Fibroblast of skin of left quadriceps (primary cell): ENCODE measurements at regions not wholly inside any gene's neighbourhood (a gene's known extent, or its start where the extent isn't known, plus 50 kb on each side); places are given as distances from the start of the nearest gene placed in this dataset.

Experiments used
- DNase-seq, 2 experiments: peaks; one replicate each; pipeline ENCODE4 v3.0.0-alpha.2; 2013; ENCODE audit warnings: low read depth in 2 of 2

DNA sequence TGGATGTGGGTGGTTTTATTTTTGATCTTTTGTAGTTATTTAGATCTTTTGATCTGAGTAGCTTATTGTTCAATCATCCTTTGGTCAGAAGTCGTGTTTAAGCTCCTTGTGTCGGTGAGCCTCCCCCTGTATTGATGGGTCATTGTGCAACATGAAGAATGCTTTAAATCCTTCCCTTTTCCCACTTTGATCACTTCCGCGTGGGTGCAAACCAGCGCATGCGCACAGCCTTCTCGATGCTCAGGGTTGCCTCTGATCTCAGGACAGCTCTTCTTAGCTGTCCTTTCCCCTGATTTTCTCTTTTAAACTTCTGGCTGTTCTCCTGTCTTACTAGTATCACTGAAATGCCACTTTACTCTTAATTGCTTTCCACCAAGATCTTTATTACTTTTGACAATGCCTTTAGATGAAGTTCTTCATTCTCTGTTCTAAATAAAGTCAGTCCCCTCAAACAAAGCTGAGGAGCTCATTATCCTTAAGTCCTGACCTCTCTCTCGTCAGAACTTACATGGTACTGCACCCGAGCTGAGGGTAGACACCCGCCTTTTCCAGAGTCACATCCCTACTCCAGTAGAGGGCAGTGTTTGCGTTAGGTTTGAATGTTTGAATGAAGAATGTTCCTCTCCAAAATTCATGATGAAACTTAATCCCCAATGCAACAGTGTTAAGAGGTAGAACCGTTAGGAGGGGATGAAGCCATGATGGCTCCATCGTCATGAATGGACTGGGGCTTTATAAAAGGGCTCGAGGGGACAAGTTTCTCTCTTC, 547.9 kb upstream of the TMPRSS15 start:
- DNase-seq: peak; percentile 0 to 11

DNA sequence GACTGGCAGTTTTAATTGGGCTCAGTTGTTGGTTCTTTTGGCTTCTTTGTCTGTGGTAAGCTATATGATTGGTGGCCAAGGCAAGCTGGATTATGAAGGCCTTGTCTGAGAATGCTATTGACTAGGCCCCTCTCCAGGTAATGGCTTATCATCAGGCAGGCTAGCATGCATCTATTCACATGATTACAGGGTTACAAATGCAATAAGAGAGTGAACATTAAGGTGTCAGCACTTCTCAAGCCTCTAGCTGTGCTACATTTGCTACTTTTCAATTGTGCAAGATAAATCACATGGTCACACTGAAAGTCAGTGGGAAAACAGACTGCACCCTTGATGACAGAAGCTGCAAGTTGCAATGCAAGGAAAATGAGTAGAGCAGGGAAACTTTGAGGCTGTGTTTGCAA, 550.9 kb upstream of the TMPRSS15 start:
- DNase-seq: no peak

DNA sequence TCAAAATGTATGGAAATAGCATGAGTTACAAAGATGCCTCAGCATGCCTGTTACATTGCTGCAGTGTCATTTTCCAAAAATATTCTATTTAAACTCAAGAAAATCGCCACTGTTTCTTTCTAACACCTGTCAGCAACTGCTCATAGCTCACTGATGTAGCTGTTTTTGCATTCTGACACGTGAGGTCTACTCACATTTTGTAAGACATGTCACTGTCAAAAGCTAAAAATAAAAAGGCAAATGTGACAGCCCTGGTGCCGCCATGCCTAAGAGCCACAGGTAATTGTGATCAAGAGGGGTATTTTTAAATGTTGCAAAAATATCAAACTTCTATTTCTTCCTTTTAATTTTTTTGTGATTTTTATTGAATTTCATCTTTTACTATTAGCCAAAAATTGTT, 556.2 kb upstream of the TMPRSS15 start:
- DNase-seq: no peak

- DNase-seq: no peak
Observed at GRCh38 chr21:18960306-18960705, 556.7 kb upstream of the TMPRSS15 start.

GRCh38 chr21:18970416-18970815, 566.8 kb upstream of the TMPRSS15 start:
- no peak for DNase-seq

- DNase-seq: no peak
Observed at GRCh38 chr21:18970941-18971340, 567.4 kb upstream of the TMPRSS15 start.

DNA sequence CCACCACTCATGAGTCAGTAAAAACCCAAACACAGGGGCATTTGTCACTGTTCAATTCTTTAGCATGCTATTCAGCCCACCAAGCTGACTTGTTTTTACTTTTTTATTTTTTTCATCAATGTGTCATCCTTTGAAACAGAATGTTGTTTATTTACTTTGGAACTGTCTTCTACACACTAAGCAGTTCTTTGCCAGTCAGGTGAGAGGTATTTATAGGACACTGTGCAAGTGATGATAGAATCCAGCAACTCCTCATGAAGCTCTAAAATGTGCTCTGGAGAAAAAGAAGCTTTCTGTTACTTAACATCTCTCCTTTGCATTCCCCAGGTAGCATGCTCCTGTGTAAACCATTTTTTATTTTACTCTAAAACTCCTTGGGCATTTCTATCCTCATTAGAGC, 582.0 kb upstream of the TMPRSS15 start:
- DNase-seq: no peak

DNA sequence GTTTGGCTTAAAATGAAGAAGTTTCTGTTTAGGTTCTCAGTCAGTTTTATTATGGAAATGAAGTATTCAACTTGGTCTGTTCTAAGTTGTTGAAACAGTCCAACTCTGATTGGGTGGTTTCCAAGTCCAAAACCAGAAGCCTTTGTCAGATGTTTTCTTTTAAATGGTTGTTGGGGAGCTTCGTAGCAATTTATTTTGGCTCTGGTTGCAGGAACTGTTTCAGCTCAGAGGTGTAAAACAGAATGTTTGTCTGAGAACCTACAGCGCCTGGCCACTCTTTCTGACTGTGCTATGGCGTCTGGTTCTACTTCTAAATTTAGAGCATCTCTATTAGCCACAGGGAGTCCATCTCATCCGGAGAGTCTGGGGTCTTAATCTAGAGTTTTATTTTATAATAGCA, 582.6 kb upstream of the TMPRSS15 start:
- DNase-seq: no peak

DNA sequence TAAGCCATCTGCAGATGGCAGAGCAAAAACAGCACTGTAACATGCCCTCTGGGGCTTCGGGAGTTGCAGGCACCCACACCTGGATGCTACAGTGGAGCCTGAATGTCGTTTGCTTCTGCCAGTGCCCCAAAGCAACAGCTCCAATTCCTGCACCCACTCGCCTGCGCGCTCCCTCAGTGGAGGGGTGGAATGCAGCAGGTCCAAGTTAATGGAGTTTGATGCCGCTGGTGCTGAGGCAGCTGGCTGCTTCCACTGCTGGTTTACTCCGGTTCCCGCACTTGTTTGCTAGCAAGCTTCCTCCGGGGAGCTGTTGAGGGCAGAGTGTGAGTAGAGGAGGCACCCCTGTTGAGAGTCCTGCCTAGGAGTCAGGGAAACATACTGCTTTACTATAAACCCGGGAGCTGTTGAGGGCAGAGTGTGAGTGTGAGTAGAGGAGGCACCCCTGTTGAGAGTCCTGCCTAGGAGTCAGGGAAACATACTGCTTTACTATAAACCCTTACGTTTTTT, 584.0 kb upstream of the TMPRSS15 start:
- no peak for DNase-seq

DNA sequence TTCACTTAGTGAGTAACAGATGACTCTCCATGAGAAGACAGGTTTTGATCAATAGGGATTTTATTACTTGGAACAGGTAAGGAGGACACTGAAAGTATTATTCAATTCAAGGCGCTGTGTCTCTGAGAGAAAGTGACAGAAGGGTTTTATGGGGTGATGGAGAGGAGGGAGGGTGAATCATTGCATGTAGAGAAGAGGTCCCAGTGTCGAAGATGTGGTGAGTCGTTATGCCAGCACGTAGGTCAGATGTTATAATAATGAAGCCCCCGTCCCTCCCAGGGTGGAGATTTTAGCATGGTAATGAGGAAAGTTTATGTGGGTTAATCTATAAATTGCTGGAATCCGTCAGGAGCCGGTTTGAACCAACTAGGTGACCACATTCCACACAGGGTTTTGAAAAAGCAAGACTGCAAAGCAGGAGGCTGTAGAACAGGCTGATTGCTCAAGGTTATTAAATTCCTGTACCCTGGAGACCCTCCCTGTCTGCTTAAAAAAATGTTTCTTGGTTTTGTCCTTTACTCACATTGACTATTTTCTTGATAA, 586.4 kb upstream of the TMPRSS15 start:
- DNase-seq: no peak

GRCh38 chr21:18991846-18992245, 588.3 kb upstream of the TMPRSS15 start:
- no peak for DNase-seq

DNA sequence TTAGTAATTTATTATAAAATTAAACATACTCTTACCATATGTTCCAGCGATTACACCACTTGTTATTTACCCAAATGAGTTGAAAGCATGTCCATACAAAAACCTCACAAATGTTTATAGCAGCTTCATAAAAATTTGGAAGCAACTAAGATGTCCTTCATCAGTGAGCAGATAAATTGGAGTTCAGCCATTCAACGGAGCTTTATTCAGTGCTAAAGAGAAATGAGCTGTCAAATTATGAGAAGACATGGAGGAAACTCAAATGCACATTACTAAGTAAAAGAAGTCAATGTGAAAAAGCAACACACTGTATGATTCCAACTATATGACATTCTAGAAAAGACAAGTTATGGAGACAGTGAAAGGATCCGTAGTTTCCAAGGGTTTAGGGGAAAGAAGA, 606.7 kb upstream of the TMPRSS15 start:
- DNase-seq: no peak

- DNase-seq: no peak
Observed at GRCh38 chr21:19010996-19011395, 607.4 kb upstream of the TMPRSS15 start.

DNA sequence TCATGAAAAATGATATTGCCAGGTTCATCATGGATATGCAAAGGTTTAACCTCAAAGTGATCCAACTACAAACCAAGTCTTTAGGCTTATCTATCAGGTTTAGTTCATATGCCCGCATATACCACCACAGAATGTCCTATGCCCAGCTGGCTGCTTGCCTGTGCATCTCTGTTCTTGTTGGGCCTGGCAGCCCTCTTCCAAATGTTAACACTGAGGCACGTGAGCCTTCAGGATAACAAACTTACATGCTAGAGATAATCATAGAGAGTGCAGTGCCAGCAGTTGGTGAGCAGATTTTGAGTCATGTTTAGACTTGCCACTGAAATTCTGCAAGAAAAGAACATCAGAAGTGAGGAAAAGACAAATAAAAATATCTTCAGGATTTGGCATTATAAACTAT, 607.9 kb upstream of the TMPRSS15 start:
- no peak for DNase-seq

DNA sequence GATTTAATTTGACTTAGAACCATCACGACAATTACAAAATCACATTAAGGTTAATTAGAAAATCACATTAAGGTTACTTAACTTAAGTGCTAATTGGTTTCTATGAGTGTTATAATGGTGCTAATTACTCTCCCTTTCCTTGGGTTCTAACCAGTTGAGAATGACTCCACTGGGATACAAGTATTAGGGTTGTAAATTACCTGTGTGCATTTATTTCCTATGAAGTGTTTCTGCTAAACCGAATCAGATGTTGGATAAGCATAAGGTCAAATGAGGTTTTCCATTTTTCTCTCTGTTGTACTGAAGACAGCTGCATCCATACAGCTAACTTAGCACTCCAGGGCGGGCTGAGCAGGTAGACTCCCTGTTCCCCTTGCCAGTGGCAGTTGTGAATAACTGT, 610.3 kb upstream of the TMPRSS15 start:
- DNase-seq: no peak

- DNase-seq: no peak
Observed at GRCh38 chr21:19018529-19018928, 614.9 kb upstream of the TMPRSS15 start.

DNA sequence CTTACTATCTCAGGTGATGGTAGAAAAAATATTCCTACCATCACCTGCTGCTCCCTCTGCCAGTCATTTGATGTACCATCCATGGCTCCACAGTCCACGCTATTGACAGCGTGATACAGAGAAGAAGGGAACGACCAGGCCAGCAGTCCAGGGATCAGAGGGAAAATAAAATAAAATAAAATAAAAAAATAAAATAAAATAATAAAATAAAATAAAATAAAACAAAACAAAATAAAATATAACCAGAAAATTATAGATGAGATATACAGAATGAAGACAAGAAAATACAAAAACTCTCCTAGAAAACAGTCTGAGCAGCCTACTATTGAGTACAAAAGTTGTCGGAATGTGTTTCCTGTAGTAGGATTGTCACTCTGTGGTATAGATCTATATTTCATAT, 619.4 kb upstream of the TMPRSS15 start:
- no peak for DNase-seq

DNA sequence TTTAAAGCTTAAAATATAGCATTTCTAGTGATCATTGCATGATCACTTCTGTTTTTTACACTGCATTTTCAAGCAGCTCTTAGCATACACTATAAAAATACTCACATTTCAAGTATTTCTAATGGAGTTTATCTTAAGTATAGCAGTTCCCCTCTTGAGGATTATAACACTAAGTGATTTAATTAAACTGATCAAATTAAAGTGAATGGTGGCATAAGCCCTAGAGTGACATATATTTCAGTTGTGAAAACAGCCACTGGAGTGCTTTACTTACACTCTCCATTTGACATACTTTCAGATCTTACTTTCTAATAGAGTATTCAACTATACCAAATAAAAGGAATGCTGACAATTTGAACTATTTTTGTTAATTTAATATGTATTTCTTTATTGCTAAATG, 623.3 kb upstream of the TMPRSS15 start:
- DNase-seq: no peak

- no peak for DNase-seq
Observed at GRCh38 chr21:19029816-19030215, 626.2 kb upstream of the TMPRSS15 start.

- no peak for DNase-seq
Observed at GRCh38 chr21:19031953-19032352, 628.4 kb upstream of the TMPRSS15 start.

- no peak for DNase-seq
Observed at GRCh38 chr21:19034041-19034440, 630.5 kb upstream of the TMPRSS15 start.

DNA sequence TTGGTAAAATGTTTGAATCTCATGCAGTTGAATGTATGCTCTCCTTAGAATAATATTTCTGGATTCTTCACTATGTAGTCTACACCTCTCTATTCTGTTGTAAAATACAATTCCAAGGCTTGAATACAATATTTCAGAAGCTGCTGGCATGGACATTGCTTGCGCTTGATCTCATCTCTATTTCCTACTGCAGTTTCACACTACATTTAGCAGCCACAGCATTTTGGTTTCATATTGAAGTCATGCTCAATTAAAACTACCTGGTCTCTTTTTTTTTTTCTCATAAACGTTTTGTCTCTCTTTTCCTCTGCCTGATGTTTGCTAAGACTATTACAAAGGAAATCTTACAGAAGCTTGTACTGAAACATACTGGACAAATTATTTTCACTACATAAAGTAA, 631.0 kb upstream of the TMPRSS15 start:
- DNase-seq: no peak

- DNase-seq: no peak
Observed at GRCh38 chr21:19045876-19046275, 642.3 kb upstream of the TMPRSS15 start.
